ENCODE measurements at regions not wholly inside any gene's neighbourhood (a gene's known extent, or its start where the extent isn't known, plus 50 kb on each side); places are given as distances from the start of the nearest gene placed in this dataset.

DNA sequence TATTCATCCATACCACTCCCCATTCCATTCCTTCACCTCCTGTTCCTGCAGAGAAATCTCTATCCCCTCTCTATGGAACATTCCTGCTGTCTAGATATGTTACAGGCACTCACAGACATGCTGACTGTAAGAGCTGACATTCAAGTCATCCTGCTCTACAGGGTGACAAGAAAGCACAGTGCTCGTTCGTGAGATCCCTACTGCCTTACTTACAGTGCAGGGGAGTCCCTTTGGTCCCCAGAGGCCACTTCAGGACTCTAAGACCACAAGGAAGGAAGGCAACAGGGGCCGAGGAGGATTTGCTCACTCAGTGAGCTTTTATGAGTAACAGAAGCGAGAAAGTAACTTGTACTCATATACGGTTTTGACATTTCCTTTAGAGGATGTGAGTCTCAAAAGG lies 110.5 kb downstream of the GAS1 start:
- Histone ChIP-seq H3K4me1 (ENCODE audit: control insufficient read depth, insufficient read depth, low read length) (no peaks in the 10 kb centered on the region), H3K27ac (ENCODE audit: insufficient read depth, low read depth, low read length, poor library complexity, severe bottlenecking) (no peak overlapping the region), H3K4me3 (ENCODE audit: insufficient read depth, low read depth, low read length) (no peak overlapping the region), H3K9me3 (ENCODE audit: control insufficient read depth, low read length) (no peaks in the 10 kb centered on the region), H3K27me3 (ENCODE audit: control insufficient read depth, insufficient read depth, low read length, poor library complexity, severe bottlenecking) (no peaks in the 10 kb centered on the region), H3K36me3 (ENCODE audit: control insufficient read depth, insufficient read depth, low read length) (no peaks in the 10 kb centered on the region)
- 83 to 85% methylated on average over 5 of the region's 5 CpGs for WGBS, 2 experiments

DNA sequence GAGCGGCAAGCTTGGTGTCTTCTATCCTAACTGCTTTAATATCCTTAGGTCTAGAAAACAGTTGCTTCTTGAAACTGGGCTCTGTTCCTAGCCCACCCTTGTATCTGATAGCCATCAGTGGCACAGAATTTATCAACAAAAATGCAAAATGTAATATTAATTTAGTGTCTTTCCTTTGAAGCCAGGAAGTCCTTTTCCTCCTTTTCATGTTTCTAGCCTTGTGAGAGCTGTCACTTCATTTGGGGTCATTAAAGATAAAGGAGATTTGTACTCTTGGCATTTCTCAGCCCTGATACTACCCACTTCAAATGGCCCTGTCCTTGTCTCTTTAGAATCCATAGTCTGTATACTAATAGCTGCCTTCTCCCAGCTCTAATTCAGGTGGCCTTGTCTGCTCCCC lies 111.0 kb downstream of the GAS1 start:
- no peaks in the 10 kb centered on the region for H3K36me3 ChIP-seq (ENCODE audit: control insufficient read depth, insufficient read depth, low read length)
- H3K27ac ChIP-seq (ENCODE audit: insufficient read depth, low read depth, low read length, poor library complexity, severe bottlenecking): no peak overlapping the region
- WGBS, 2 experiments: 89 to 100% methylated on average over 1 of the region's 1 CpG
- no peaks in the 10 kb centered on the region for H3K4me1 ChIP-seq (ENCODE audit: control insufficient read depth, insufficient read depth, low read length)
- no peaks in the 10 kb centered on the region for H3K27me3 ChIP-seq (ENCODE audit: control insufficient read depth, insufficient read depth, low read length, poor library complexity, severe bottlenecking)
- no peak overlapping the region for H3K4me3 ChIP-seq (ENCODE audit: insufficient read depth, low read depth, low read length)
- no peaks in the 10 kb centered on the region for H3K9me3 ChIP-seq (ENCODE audit: control insufficient read depth, low read length)

GRCh38 chr9:86830356-86830755 lies 117.0 kb downstream of the GAS1 start:
- no peaks in the 10 kb centered on the region for H3K36me3 ChIP-seq (ENCODE audit: control insufficient read depth, insufficient read depth, low read length)
- no peaks in the 10 kb centered on the region for H3K27me3 ChIP-seq (ENCODE audit: control insufficient read depth, insufficient read depth, low read length, poor library complexity, severe bottlenecking)
- 73 to 81% methylated on average over 2 of the region's 2 CpGs for WGBS, 2 experiments
- H3K27ac ChIP-seq (ENCODE audit: insufficient read depth, low read depth, low read length, poor library complexity, severe bottlenecking): no peak overlapping the region
- no peaks in the 10 kb centered on the region for H3K4me1 ChIP-seq (ENCODE audit: control insufficient read depth, insufficient read depth, low read length)
- H3K9me3 ChIP-seq (ENCODE audit: control insufficient read depth, low read length): no peaks in the 10 kb centered on the region
- H3K4me3 ChIP-seq (ENCODE audit: insufficient read depth, low read depth, low read length): no peak overlapping the region

GRCh38 chr9:86829496-86830046 lies 117.7 kb downstream of the GAS1 start:
- H3K27ac ChIP-seq (ENCODE audit: insufficient read depth, low read depth, low read length, poor library complexity, severe bottlenecking): no peak overlapping the region
- WGBS, 2 experiments: 88 to 100% methylated on average over 1 of the region's 1 CpG

GRCh38 chr9:86828631-86829030 lies 118.7 kb downstream of the GAS1 start:
- Histone ChIP-seq H3K27me3 (ENCODE audit: control insufficient read depth, insufficient read depth, low read length, poor library complexity, severe bottlenecking) (no peaks in the 10 kb centered on the region), H3K9me3 (ENCODE audit: control insufficient read depth, low read length) (no peaks in the 10 kb centered on the region)

More at GRCh38 chr9:86829496-86830046, 117.7 kb downstream of the GAS1 start:
- no peaks in the 10 kb centered on the region for H3K4me1 ChIP-seq (ENCODE audit: control insufficient read depth, insufficient read depth, low read length)
- no peaks in the 10 kb centered on the region for H3K9me3 ChIP-seq (ENCODE audit: control insufficient read depth, low read length)
- H3K4me3 ChIP-seq (ENCODE audit: insufficient read depth, low read depth, low read length): no peak overlapping the region
- H3K36me3 ChIP-seq (ENCODE audit: control insufficient read depth, insufficient read depth, low read length): no peaks in the 10 kb centered on the region
- no peaks in the 10 kb centered on the region for H3K27me3 ChIP-seq (ENCODE audit: control insufficient read depth, insufficient read depth, low read length, poor library complexity, severe bottlenecking)

DNA sequence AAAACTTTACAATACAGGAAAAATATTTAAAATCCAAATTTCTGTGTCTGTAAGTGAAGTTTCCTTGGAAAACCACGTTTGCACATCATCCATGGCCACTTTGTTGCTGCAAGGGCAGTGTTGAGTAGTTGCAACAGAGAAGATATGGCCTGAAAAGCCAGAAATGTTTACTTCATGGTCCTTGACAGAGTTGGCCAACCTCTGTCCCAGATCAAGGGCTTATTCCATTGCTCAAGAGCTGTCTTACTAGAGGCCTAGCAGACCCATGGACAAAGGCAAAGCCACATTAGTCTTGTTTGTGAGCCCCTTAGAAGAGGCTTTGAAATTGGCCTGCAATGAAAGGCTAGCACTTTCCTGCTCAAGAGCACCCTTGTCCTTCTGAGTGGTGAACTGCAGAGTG lies 119.4 kb downstream of the GAS1 start:
- H3K27me3 ChIP-seq (ENCODE audit: control insufficient read depth, insufficient read depth, low read length, poor library complexity, severe bottlenecking): no peaks in the 10 kb centered on the region
- no peaks in the 10 kb centered on the region for H3K9me3 ChIP-seq (ENCODE audit: control insufficient read depth, low read length)
- H3K36me3 ChIP-seq (ENCODE audit: control insufficient read depth, insufficient read depth, low read length): no peaks in the 10 kb centered on the region
- H3K4me3 ChIP-seq (ENCODE audit: insufficient read depth, low read depth, low read length): no peak overlapping the region
- H3K4me1 ChIP-seq (ENCODE audit: control insufficient read depth, insufficient read depth, low read length): no peaks in the 10 kb centered on the region
- H3K27ac ChIP-seq (ENCODE audit: insufficient read depth, low read depth, low read length, poor library complexity, severe bottlenecking): no peak overlapping the region
- WGBS, 2 experiments: 84 to 89% methylated on average over 1 of the region's 1 CpG

More at GRCh38 chr9:86828631-86829030, 118.7 kb downstream of the GAS1 start:
- Histone ChIP-seq H3K4me3 (ENCODE audit: insufficient read depth, low read depth, low read length) (no peak overlapping the region), H3K27ac (ENCODE audit: insufficient read depth, low read depth, low read length, poor library complexity, severe bottlenecking) (no peak overlapping the region), H3K4me1 (ENCODE audit: control insufficient read depth, insufficient read depth, low read length) (no peaks in the 10 kb centered on the region), H3K36me3 (ENCODE audit: control insufficient read depth, insufficient read depth, low read length) (no peaks in the 10 kb centered on the region)
- 81 to 84% methylated on average over 4 of the region's 4 CpGs for WGBS, 2 experiments

- Histone ChIP-seq H3K36me3 (ENCODE audit: control insufficient read depth, insufficient read depth, low read length) (no peaks in the 10 kb centered on the region), H3K27me3 (ENCODE audit: control insufficient read depth, insufficient read depth, low read length, poor library complexity, severe bottlenecking) (no peaks in the 10 kb centered on the region), H3K27ac (ENCODE audit: insufficient read depth, low read depth, low read length, poor library complexity, severe bottlenecking) (no peak overlapping the region), H3K9me3 (ENCODE audit: control insufficient read depth, low read length) (no peaks in the 10 kb centered on the region), H3K4me1 (ENCODE audit: control insufficient read depth, insufficient read depth, low read length) (no peaks in the 10 kb centered on the region), H3K4me3 (ENCODE audit: insufficient read depth, low read depth, low read length) (no peak overlapping the region)
- WGBS, 2 experiments: 88 to 100% methylated on average over 2 of the region's 2 CpGs
Measured at GRCh38 chr9:86825299-86825698, 122.0 kb downstream of the GAS1 start.

- Histone ChIP-seq H3K4me1 (ENCODE audit: control insufficient read depth, insufficient read depth, low read length) (no peaks in the 10 kb centered on the region), H3K4me3 (ENCODE audit: insufficient read depth, low read depth, low read length) (no peak overlapping the region), H3K9me3 (ENCODE audit: control insufficient read depth, low read length) (no peaks in the 10 kb centered on the region), H3K36me3 (ENCODE audit: control insufficient read depth, insufficient read depth, low read length) (peaks cover 2% of the 10 kb centered on the region), H3K27ac (ENCODE audit: insufficient read depth, low read depth, low read length, poor library complexity, severe bottlenecking) (no peak overlapping the region), H3K27me3 (ENCODE audit: control insufficient read depth, insufficient read depth, low read length, poor library complexity, severe bottlenecking) (no peaks in the 10 kb centered on the region)
- WGBS, 2 experiments: 60 to 62% methylated on average over 6 of the region's 6 CpGs
Measured at GRCh38 chr9:86822006-86822801, 125.1 kb downstream of the GAS1 start.

DNA sequence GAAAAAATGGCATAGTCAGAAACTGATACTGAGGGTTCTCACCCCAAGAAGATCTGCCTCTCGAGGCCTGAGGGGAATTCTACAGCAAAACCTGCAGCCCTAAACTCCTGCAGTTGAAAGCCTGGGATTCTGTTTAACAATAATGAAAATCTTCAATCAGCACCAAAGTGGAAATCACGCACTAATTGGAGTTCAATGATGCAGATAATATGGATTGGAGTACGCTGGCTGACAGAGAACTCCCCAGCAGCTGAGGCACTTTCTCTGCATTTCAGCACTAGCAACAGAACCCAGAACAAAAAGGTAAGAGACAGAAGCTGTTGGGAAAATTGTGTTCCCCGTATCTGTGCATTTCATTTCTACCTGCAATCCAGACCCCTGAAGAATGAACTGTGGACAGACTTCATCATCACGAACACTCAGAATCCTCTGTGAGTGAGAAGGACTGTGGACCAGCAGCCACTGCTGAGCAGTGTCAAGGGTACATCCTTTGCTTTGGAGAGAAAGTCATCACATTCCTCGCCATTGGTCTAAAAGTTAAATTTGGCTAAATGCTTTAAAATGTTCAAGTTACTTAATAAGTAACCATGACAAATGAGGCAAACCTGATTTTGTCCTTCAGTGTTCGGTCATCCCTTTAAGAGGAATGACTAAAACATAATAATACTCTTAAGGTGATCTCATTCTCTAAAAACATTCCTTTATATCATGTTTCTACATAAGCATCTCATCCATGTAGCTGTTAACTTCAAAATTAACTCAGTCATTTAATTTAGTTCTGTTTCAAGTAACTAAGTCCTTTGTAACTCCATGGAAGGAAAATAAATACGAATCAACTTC lies 126.1 kb downstream of the GAS1 start:
- no peaks in the 10 kb centered on the region for H3K4me1 ChIP-seq (ENCODE audit: control insufficient read depth, insufficient read depth, low read length)
- no peak overlapping the region for H3K27ac ChIP-seq (ENCODE audit: insufficient read depth, low read depth, low read length, poor library complexity, severe bottlenecking)
- peaks cover 2% of the 10 kb centered on the region for H3K36me3 ChIP-seq (ENCODE audit: control insufficient read depth, insufficient read depth, low read length)
- no peaks in the 10 kb centered on the region for H3K9me3 ChIP-seq (ENCODE audit: control insufficient read depth, low read length)
- WGBS, 2 experiments: 92% methylated on average over 7 to 8 of the region's 8 CpGs
- H3K4me3 ChIP-seq (ENCODE audit: insufficient read depth, low read depth, low read length): no peak overlapping the region
- H3K27me3 ChIP-seq (ENCODE audit: control insufficient read depth, insufficient read depth, low read length, poor library complexity, severe bottlenecking): no peaks in the 10 kb centered on the region

DNA sequence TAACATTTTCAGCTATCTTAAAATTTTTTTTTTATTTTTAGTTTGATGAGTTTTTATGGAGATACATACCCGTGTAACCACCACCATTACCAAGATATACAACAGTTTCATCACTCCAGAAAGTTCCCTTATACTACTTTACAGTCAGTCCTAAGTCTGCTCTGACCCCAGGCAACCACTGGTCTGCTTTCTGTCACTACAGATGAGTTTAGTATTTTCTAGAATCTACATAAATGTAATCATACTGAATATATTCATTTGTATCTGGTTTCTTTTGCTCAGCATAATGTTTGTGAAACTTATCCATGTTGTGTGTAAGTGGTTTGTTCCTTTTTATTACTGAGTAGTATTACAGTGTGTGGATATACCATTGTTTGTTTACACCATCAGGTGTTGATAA lies 127.8 kb downstream of the GAS1 start:
- H3K36me3 ChIP-seq (ENCODE audit: control insufficient read depth, insufficient read depth, low read length): peaks cover 2% of the 10 kb centered on the region
- WGBS, 2 experiments: 100% methylated on average over 1 of the region's 1 CpG; no CpG with 5 or more reads in 1 of the 2 experiments

More for the DNA sequence above, 127.8 kb downstream of the GAS1 start:
- H3K4me3 ChIP-seq (ENCODE audit: insufficient read depth, low read depth, low read length): no peak overlapping the region
- H3K27me3 ChIP-seq (ENCODE audit: control insufficient read depth, insufficient read depth, low read length, poor library complexity, severe bottlenecking): no peaks in the 10 kb centered on the region
- H3K4me1 ChIP-seq (ENCODE audit: control insufficient read depth, insufficient read depth, low read length): no peaks in the 10 kb centered on the region
- no peak overlapping the region for H3K27ac ChIP-seq (ENCODE audit: insufficient read depth, low read depth, low read length, poor library complexity, severe bottlenecking)
- H3K9me3 ChIP-seq (ENCODE audit: control insufficient read depth, low read length): no peaks in the 10 kb centered on the region

Data from ectodermal cell (in vitro differentiated cells).